ENCODE measurements at regions not wholly inside any gene's neighbourhood (a gene's known extent, or its start where the extent isn't known, plus 50 kb on each side); places are given as distances from the start of the nearest gene placed in this dataset.
"Not testable (repeated sequence)": the region's sequence is repeated elsewhere in the genome, so short reads cannot be mapped to it uniquely, and the experiment has no call there.

- intact Hi-C loops (cut with DNase I) = no loop called here
- WGBS, 3 donors = 59 to 74% (median 64%) methylated on average over 4 of the region's 4 CpGs
- TF ChIP-seq, protein P1, sequence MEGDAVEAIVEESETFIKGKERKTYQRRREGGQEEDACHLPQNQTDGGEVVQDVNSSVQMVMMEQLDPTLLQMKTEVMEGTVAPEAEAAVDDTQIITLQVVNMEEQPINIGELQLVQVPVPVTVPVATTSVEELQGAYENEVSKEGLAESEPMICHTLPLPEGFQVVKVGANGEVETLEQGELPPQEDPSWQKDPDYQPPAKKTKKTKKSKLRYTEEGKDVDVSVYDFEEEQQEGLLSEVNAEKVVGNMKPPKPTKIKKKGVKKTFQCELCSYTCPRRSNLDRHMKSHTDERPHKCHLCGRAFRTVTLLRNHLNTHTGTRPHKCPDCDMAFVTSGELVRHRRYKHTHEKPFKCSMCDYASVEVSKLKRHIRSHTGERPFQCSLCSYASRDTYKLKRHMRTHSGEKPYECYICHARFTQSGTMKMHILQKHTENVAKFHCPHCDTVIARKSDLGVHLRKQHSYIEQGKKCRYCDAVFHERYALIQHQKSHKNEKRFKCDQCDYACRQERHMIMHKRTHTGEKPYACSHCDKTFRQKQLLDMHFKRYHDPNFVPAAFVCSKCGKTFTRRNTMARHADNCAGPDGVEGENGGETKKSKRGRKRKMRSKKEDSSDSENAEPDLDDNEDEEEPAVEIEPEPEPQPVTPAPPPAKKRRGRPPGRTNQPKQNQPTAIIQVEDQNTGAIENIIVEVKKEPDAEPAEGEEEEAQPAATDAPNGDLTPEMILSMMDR (IDR thresholded peaks at IDR 0.05) = no peak
- H3K9me3 ChIP-seq = no peaks in the 10 kb centered on the region
- H3K27ac ChIP-seq = no peak overlapping the region
- ATAC-seq (no peak), DNase-seq (no peak)
- H3K4me1 ChIP-seq = no peaks in the 10 kb centered on the region
- no peaks in the 10 kb centered on the region for H3K36me3 ChIP-seq (ENCODE audit: insufficient read depth in 1 of 2, low read depth in 1 of 2)
- H3K4me3 ChIP-seq = no peak overlapping the region
- no peaks in the 10 kb centered on the region for H3K27me3 ChIP-seq (ENCODE audit: insufficient read depth in 3 of 3, low read length in 2 of 3)
These were observed 122.5 kb upstream of the LDB2 start for GRCh38 chr4:17020901-17021300.

- H3K9me3 ChIP-seq = no peaks in the 10 kb centered on the region
- H3K4me1 ChIP-seq = no peaks in the 10 kb centered on the region
- DNase-seq = no peak
- TF ChIP-seq, protein P1 (IDR thresholded peaks at IDR 0.05) = no peak
- intact Hi-C loops (cut with DNase I) = no loop called here
- H3K36me3 ChIP-seq (ENCODE audit: insufficient read depth in 1 of 2, low read depth in 1 of 2) = no peaks in the 10 kb centered on the region
- ATAC-seq = no peak
- no peak overlapping the region for H3K27ac ChIP-seq
- H3K27me3 ChIP-seq (ENCODE audit: insufficient read depth in 3 of 3, low read length in 2 of 3) = no peaks in the 10 kb centered on the region
- WGBS, 3 donors = 72 to 78% (median 76%) methylated on average over 1 of the region's 1 CpG
- no peak overlapping the region for H3K4me3 ChIP-seq
These were observed 122.0 kb upstream of the LDB2 start for GRCh38 chr4:17020451-17020850.

GRCh38 chr4:17018621-17019020 lies 120.2 kb upstream of the LDB2 start:
- H3K36me3 ChIP-seq (ENCODE audit: insufficient read depth in 1 of 2, low read depth in 1 of 2); H3K4me1 ChIP-seq; DNase-seq; intact Hi-C loops (cut with DNase I); H3K27me3 ChIP-seq (ENCODE audit: insufficient read depth in 3 of 3, low read length in 2 of 3); H3K9me3 ChIP-seq; H3K27ac ChIP-seq; ATAC-seq; H3K4me3 ChIP-seq: not testable (repeated sequence)
- WGBS, 3 donors = 96 to 100% (median 96%) methylated on average over 1 of the region's 1 CpG

GRCh38 chr4:17018013-17018412 lies 119.6 kb upstream of the LDB2 start:
- Histone ChIP-seq H3K4me1 (no peaks in the 10 kb centered on the region), H3K4me3 (no peak overlapping the region), H3K9me3 (no peaks in the 10 kb centered on the region), H3K27ac (no peak overlapping the region), H3K36me3 (ENCODE audit: insufficient read depth in 1 of 2, low read depth in 1 of 2) (no peaks in the 10 kb centered on the region), H3K27me3 (ENCODE audit: insufficient read depth in 3 of 3, low read length in 2 of 3) (no peaks in the 10 kb centered on the region)
- intact Hi-C loops (cut with DNase I) = no loop called here
- WGBS, 3 donors = 53 to 64% (median 55%) methylated on average over 3 of the region's 3 CpGs
- ATAC-seq = no peak
- TF ChIP-seq, protein P1 (IDR thresholded peaks at IDR 0.05) = no peak
- no peak for DNase-seq

DNA sequence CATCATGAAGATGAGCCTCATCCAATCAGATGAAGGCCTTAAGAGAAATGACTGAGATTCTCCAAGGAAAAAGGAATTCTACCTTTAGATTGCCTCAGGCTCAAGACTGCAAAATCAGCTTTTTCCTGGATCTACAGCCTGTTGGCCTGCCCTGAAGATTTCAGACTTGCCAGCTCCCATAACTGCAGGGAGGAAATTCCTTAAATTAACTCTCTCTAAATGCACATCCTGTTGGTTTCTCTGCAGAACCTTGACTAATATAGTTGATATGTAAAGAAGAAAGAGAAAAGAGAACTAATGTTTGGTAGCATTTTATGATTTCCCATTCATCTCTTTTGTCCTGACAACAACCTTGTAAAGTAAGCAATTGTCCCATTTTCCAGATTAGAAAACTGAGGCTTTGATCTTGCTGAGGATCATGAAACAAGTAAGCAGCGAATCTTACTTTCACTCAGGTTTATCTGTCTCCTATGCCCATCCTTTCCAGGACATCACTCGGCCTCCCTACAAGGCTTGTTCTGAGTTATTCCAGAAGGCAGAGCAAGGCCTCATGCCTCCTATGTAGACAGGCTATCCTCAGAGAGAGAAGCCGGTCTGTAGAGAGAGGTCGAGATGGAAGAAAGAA lies 115.0 kb upstream of the LDB2 start:
- H3K36me3 ChIP-seq (ENCODE audit: insufficient read depth in 1 of 2, low read depth in 1 of 2) = no peaks in the 10 kb centered on the region
- WGBS, 3 donors = 88 to 89% (median 89%) methylated on average over 4 of the region's 4 CpGs
- H3K9me3 ChIP-seq = no peaks in the 10 kb centered on the region
- DNase-seq (no peak), ATAC-seq (no peak)
- no peak overlapping the region for H3K27ac ChIP-seq
- intact Hi-C loops (cut with DNase I) = no loop called here
- H3K4me3 ChIP-seq = no peak overlapping the region
- no peaks in the 10 kb centered on the region for H3K27me3 ChIP-seq (ENCODE audit: insufficient read depth in 3 of 3, low read length in 2 of 3)
- H3K4me1 ChIP-seq = no peaks in the 10 kb centered on the region
- TF ChIP-seq, protein P1 (IDR thresholded peaks at IDR 0.05) = no peak
